ENCODE measurements at regions not wholly inside any gene's neighbourhood (a gene's known extent, or its start where the extent isn't known, plus 50 kb on each side); places are given as distances from the start of the nearest gene placed in this dataset.

DNA sequence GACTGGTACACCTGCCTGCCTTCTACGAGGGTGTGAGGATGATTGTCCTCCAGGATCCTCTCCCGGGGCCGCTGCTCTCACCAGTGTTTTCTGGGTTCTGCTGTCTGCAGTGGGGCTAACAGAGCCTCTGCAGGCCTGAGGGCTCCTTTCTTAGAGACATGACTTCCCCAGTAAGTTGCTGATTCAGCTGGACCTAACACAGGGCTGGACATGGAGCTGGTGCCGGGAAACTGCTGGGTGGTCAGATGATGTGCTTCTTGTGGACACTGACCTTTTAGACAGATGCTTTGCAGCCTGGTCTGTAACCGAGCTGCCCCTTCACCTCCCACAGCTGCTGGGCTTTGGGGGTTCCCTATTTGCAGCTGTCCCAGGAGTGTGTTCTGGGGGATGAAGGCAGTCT lies 71.5 kb downstream of the FOXL1 start:
- Histone ChIP-seq H3K4me3 (ENCODE audit: insufficient read depth, low read depth, low read length) (no peak overlapping the region), H3K27me3 (ENCODE audit: insufficient read depth, low read length) (no peaks in the 10 kb centered on the region), H3K27ac (ENCODE audit: low read depth, low read length) (no peak overlapping the region), H2AFZ (ENCODE audit: low read depth, low read length) (no peak overlapping the region), H3K4me1 (ENCODE audit: insufficient read depth, low read length) (peaks cover 16% of the 10 kb centered on the region), H4K20me1 (ENCODE audit: insufficient read depth, low read length) (no peaks in the 10 kb centered on the region), H3K9me3 (ENCODE audit: insufficient read depth, low read depth, low read length) (peaks cover 9% of the 10 kb centered on the region), H3K36me3 (ENCODE audit: insufficient read depth, low read length) (no peaks in the 10 kb centered on the region), H3K79me2 (ENCODE audit: insufficient read depth, low read length) (no peaks in the 10 kb centered on the region), H3K9ac (ENCODE audit: low read length) (no peak overlapping the region), H3K4me2 (ENCODE audit: low read length) (no peak overlapping the region)
- Mint-ChIP-seq H3K36me3 (ENCODE audit: low read depth, unreplicated experiment) (peaks cover 5% of the 10 kb centered on the region), H3K4me1 (ENCODE audit: low read depth, unreplicated experiment) (peaks cover 8% of the 10 kb centered on the region), H3K4me3 (ENCODE audit: unreplicated experiment) (no peak overlapping the region), H3K9me3 (ENCODE audit: unreplicated experiment) (peaks cover 15% of the 10 kb centered on the region), H3K27ac (ENCODE audit: unreplicated experiment) (no peak overlapping the region), H3K27me3 (ENCODE audit: low read depth, unreplicated experiment) (peaks cover 26% of the 10 kb centered on the region)
- no peak for TF ChIP-seq CTCF (IDR thresholded peaks at IDR 0.05; ENCODE audit: insufficient read depth, low read depth, low read length)
- no peak for TF ChIP-seq EZH2 (IDR thresholded peaks at IDR 0.05; ENCODE audit: insufficient read depth, low read length)
- FAIRE-seq: no peak
- DNase-seq (ENCODE audit: low read depth): no peak

DNA sequence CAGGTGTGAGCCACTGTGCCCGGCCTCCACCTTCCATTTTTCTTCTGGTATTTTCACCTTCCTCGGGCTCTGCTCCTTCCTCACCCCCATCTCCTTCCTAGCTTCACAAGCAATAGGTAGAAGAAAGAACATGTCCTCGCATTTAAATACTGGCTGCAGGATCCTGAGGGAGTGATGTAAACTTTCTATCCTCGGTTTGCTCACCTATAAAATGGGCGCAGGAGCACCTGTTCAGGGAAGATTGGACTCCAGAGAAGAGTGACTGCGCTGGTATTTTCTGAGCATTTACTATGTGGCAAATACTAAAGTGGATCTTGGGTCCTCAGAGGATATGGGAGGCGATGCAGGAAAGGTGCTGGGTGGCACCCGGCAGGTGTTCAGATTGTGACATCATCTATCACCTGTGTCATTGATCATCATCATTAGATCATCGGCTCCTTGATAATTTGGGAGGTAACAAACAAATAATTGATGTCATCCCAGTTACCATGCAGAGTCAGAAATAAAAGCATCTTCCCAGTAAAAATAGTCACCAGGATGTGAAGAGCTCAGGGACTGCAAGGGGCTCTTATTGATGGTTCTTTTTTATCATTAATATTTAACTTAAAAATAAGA lies 72.8 kb downstream of the FOXL1 start:
- TF ChIP-seq CTCF (IDR thresholded peaks at IDR 0.05; ENCODE audit: insufficient read depth, low read depth, low read length) (no peak), EZH2 (IDR thresholded peaks at IDR 0.05; ENCODE audit: insufficient read depth, low read length) (no peak)
- FAIRE-seq (no peak), DNase-seq (ENCODE audit: low read depth) (no peak)
- Histone ChIP-seq H3K4me2 (ENCODE audit: low read length) (no peak overlapping the region), H3K4me1 (ENCODE audit: insufficient read depth, low read length) (peaks cover 16% of the 10 kb centered on the region), H3K79me2 (ENCODE audit: insufficient read depth, low read length) (no peaks in the 10 kb centered on the region), H3K9me3 (ENCODE audit: insufficient read depth, low read depth, low read length) (peaks cover 9% of the 10 kb centered on the region), H2AFZ (ENCODE audit: low read depth, low read length) (no peak overlapping the region), H3K4me3 (ENCODE audit: insufficient read depth, low read depth, low read length) (no peak overlapping the region), H3K9ac (ENCODE audit: low read length) (no peak overlapping the region), H4K20me1 (ENCODE audit: insufficient read depth, low read length) (no peaks in the 10 kb centered on the region), H3K27me3 (ENCODE audit: insufficient read depth, low read length) (no peaks in the 10 kb centered on the region), H3K27ac (ENCODE audit: low read depth, low read length) (no peak overlapping the region), H3K36me3 (ENCODE audit: insufficient read depth, low read length) (no peaks in the 10 kb centered on the region)
- Mint-ChIP-seq H3K4me1 (ENCODE audit: low read depth, unreplicated experiment) (peaks cover 8% of the 10 kb centered on the region), H3K27me3 (ENCODE audit: low read depth, unreplicated experiment) (peaks cover 19% of the 10 kb centered on the region), H3K36me3 (ENCODE audit: low read depth, unreplicated experiment) (peaks cover 5% of the 10 kb centered on the region), H3K4me3 (ENCODE audit: unreplicated experiment) (no peak overlapping the region), H3K9me3 (ENCODE audit: unreplicated experiment) (peaks cover 15% of the 10 kb centered on the region), H3K27ac (ENCODE audit: unreplicated experiment) (no peak overlapping the region)

DNA sequence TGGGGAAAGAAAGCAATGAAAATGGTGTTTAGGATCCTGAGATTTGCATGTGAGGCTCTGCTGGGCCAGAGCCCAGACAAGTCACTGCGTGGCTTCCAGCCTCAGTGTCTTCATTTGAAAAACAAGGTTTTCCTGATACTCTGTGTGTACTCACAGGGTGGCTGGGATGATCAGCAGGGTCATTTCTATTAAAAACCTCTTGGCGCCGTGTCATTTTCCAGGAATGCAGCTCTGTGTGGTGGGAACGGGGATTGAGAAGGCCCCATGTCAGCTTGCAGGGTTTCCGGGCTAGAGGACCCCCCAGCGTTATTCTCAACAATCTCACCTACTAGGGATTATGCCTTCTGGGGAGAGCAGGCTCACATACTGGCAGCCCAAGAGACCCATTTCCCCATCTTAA lies 73.5 kb downstream of the FOXL1 start:
- H3K4me1 ChIP-seq (ENCODE audit: insufficient read depth, low read length): peaks cover 16% of the 10 kb centered on the region
- no peaks in the 10 kb centered on the region for H4K20me1 ChIP-seq (ENCODE audit: insufficient read depth, low read length)
- no peak overlapping the region for H3K27ac ChIP-seq (ENCODE audit: low read depth, low read length)
- H3K4me2 ChIP-seq (ENCODE audit: low read length): peak overlapping the region; percentile 40
- no peak overlapping the region for H3K4me3 ChIP-seq (ENCODE audit: insufficient read depth, low read depth, low read length)
- Mint-ChIP-seq H3K9me3 (ENCODE audit: unreplicated experiment) (peaks cover 15% of the 10 kb centered on the region), H3K4me1 (ENCODE audit: low read depth, unreplicated experiment) (peaks cover 8% of the 10 kb centered on the region), H3K27me3 (ENCODE audit: low read depth, unreplicated experiment) (peaks cover 17% of the 10 kb centered on the region), H3K27ac (ENCODE audit: unreplicated experiment) (no peak overlapping the region), H3K4me3 (ENCODE audit: unreplicated experiment) (no peak overlapping the region), H3K36me3 (ENCODE audit: low read depth, unreplicated experiment) (peaks cover 5% of the 10 kb centered on the region)
- peak overlapping the region; percentile 32 for H3K9ac ChIP-seq (ENCODE audit: low read length)
- H2AFZ ChIP-seq (ENCODE audit: low read depth, low read length): peak overlapping the region; percentile 28
- TF ChIP-seq EZH2 (IDR thresholded peaks at IDR 0.05; ENCODE audit: insufficient read depth, low read length): no peak
- TF ChIP-seq CTCF (IDR thresholded peaks at IDR 0.05; ENCODE audit: insufficient read depth, low read depth, low read length): no peak
- no peaks in the 10 kb centered on the region for H3K27me3 ChIP-seq (ENCODE audit: insufficient read depth, low read length)
- FAIRE-seq (no peak), DNase-seq (ENCODE audit: low read depth) (no peak)
- H3K79me2 ChIP-seq (ENCODE audit: insufficient read depth, low read length): no peaks in the 10 kb centered on the region
- H3K9me3 ChIP-seq (ENCODE audit: insufficient read depth, low read depth, low read length): peaks cover 9% of the 10 kb centered on the region
- no peaks in the 10 kb centered on the region for H3K36me3 ChIP-seq (ENCODE audit: insufficient read depth, low read length)

Measured in astrocyte (in vitro differentiated cells and primary cell).